ENCODE measurements at regions not wholly inside any gene's neighbourhood (a gene's known extent, or its start where the extent isn't known, plus 50 kb on each side); places are given as distances from the start of the nearest gene placed in this dataset.

DNA sequence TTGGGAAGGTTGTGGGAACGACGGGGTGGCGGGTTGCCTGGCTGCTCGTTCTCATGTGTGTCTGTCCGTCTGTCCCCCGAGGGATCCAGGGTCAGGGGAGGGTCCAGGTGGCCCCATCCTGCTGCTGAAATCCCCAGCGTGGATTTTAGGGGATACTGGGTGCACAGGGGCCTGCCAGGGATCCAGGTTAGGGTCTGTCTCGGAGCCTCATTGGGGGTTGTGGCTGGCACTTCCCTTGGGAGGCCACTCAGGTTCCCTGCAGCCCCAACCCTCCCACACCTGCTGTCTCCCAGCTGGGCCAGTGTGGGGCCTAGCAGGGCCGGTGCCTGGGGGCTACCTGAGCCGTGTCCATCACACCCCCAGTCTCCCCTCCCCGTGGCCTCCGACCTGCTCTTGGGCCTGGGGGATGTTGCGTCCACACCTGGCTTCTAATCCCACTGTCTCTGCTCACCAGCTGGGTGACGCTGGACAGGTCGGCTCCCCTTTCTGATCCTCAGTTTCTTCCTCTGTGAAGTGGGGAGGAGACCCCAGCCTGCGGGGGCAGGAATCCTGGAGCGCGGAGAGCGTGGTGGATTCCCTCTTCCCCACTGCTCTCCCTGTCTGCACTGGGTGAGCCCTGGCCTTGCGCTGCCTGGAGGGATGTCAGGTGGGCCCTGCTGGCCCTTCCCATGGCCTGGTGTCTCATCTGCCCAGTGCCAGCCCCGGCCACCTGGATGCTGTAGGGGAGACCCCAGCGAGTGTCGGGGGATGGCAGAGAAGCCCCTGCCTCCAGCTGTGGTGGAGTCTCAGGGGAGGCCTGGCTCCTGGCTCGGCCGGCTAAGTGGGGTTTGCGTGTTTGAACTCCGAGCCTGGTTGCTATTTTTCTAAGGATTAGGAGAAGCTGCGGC lies 81.6 kb downstream of the UNCX start:
- Histone ChIP-seq H2AFZ (ENCODE audit: low read length) (no peak overlapping the region), H3K27ac (ENCODE audit: low read length) (no peak overlapping the region)

DNA sequence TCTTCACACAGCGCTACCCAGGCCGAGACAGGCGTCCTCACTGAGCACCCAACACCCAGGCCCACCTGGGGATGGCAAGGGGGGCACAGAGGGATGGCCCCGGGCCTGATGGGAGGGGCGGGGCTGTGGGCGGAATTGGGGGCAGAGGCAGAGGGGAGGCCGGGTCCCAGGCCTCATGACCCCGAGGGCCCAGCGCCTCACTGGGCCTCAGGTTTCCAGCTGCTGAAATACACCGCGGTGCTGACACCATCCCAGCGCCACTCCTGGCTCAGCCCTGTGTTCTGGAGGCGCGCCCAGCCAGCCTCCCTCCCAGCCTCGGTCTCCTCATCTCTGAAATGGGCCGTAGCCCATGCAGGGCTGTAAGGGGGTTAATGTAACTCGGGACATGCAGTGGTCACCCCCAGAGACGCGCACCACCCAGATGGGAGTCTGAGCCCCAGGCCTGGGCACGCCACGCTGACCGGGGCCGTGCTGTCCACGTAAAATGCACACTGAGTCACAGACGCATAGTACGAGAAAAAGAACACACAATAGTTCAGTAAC lies 82.3 kb downstream of the UNCX start:
- no peak for DNase-seq
- H3K4me1 ChIP-seq (ENCODE audit: low read length), result no peaks in the 10 kb centered on the region
- H3K27me3 ChIP-seq (ENCODE audit: low read length), result no peaks in the 10 kb centered on the region
- H4K20me1 ChIP-seq (ENCODE audit: insufficient read depth, low read depth, low read length), result no peaks in the 10 kb centered on the region
- H3K9ac ChIP-seq (ENCODE audit: low read length), result no peak overlapping the region
- H3K79me2 ChIP-seq (ENCODE audit: low read length), result no peaks in the 10 kb centered on the region
- no peak overlapping the region for H3K4me3 ChIP-seq (ENCODE audit: low read length)
- no peaks in the 10 kb centered on the region for H3K36me3 ChIP-seq (ENCODE audit: insufficient read depth, low read length)
- no peaks in the 10 kb centered on the region for H3K9me3 ChIP-seq (ENCODE audit: low read length)
- H2AFZ ChIP-seq (ENCODE audit: low read length), result no peak overlapping the region
- no peak overlapping the region for H3K27ac ChIP-seq (ENCODE audit: low read length)
- no peak overlapping the region for H3K4me2 ChIP-seq (ENCODE audit: low read depth, low read length, poor library complexity, severe bottlenecking)
- H3K9me2 ChIP-seq (replicated peaks; ENCODE audit: insufficient read depth, low read length), result no peaks in the 10 kb centered on the region

More for the DNA sequence above, 81.6 kb downstream of the UNCX start:
- Histone ChIP-seq H3K9me3 (ENCODE audit: low read length) (no peaks in the 10 kb centered on the region), H3K4me3 (ENCODE audit: low read length) (no peak overlapping the region), H3K4me1 (ENCODE audit: low read length) (no peaks in the 10 kb centered on the region), H3K4me2 (ENCODE audit: low read depth, low read length, poor library complexity, severe bottlenecking) (no peak overlapping the region), H3K9ac (ENCODE audit: low read length) (no peak overlapping the region), H3K9me2 (replicated peaks; ENCODE audit: insufficient read depth, low read length) (no peaks in the 10 kb centered on the region), H3K27me3 (ENCODE audit: low read length) (no peaks in the 10 kb centered on the region), H4K20me1 (ENCODE audit: insufficient read depth, low read depth, low read length) (no peaks in the 10 kb centered on the region), H3K79me2 (ENCODE audit: low read length) (no peaks in the 10 kb centered on the region), H3K36me3 (ENCODE audit: insufficient read depth, low read length) (no peaks in the 10 kb centered on the region)
- no peak for DNase-seq

DNA sequence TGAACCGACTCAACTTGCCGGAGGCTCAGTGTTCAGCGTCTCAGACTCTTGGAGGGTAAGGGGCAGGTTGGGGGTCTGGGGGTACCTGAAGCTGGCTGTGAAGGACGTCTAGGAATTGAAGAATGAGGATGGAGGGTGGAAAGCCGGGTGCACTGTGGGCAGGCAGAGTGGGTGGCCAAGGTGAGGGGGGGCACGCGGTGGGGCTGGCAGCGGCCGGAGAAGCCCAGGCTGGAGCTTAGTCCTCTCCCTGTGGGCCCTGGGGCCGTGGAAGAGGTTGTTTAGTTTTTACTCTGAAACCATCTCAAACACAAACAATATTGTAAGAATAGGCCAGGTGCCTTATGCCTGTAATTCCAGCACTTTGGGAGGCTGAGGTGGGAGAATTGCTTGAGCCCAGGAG lies 83.4 kb downstream of the UNCX start:
- no peaks in the 10 kb centered on the region for H3K9me3 ChIP-seq (ENCODE audit: low read length)
- H3K4me2 ChIP-seq (ENCODE audit: low read depth, low read length, poor library complexity, severe bottlenecking), result no peak overlapping the region
- H3K36me3 ChIP-seq (ENCODE audit: insufficient read depth, low read length), result no peaks in the 10 kb centered on the region
- H4K20me1 ChIP-seq (ENCODE audit: insufficient read depth, low read depth, low read length), result no peaks in the 10 kb centered on the region
- no peak overlapping the region for H3K9ac ChIP-seq (ENCODE audit: low read length)
- no peak overlapping the region for H2AFZ ChIP-seq (ENCODE audit: low read length)
- H3K27ac ChIP-seq (ENCODE audit: low read length), result no peak overlapping the region
- H3K79me2 ChIP-seq (ENCODE audit: low read length), result no peaks in the 10 kb centered on the region
- no peaks in the 10 kb centered on the region for H3K4me1 ChIP-seq (ENCODE audit: low read length)
- no peak overlapping the region for H3K4me3 ChIP-seq (ENCODE audit: low read length)
- DNase-seq, result no peak
- no peaks in the 10 kb centered on the region for H3K27me3 ChIP-seq (ENCODE audit: low read length)
- no peaks in the 10 kb centered on the region for H3K9me2 ChIP-seq (replicated peaks; ENCODE audit: insufficient read depth, low read length)

DNA sequence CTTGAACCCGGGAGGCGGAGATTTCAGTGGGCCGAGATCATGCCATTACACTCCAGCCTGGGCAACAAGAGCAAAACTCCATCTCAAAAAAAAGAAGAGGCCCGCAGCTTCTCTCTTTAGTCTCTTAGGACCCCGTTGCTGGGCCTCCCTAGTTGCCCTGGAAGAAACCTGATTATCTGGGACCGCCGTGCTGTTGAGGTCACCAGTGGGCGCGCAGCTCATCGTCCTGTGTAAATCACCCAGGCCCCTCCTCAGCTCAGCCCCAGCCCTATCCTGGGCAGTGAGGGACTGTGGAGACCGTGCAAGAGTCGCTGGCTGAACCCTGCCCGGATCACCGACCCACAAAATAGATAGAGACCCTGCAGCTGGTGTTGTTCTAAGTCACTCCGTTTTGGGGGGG lies 85.0 kb downstream of the UNCX start:
- DNase-seq, result no peak
- H3K27me3 ChIP-seq (ENCODE audit: low read length), result no peaks in the 10 kb centered on the region
- H3K4me2 ChIP-seq (ENCODE audit: low read depth, low read length, poor library complexity, severe bottlenecking), result no peak overlapping the region
- no peak overlapping the region for H3K9ac ChIP-seq (ENCODE audit: low read length)
- no peaks in the 10 kb centered on the region for H3K4me1 ChIP-seq (ENCODE audit: low read length)
- H3K4me3 ChIP-seq (ENCODE audit: low read length), result no peak overlapping the region
- no peak overlapping the region for H3K27ac ChIP-seq (ENCODE audit: low read length)
- no peaks in the 10 kb centered on the region for H3K9me2 ChIP-seq (replicated peaks; ENCODE audit: insufficient read depth, low read length)
- H2AFZ ChIP-seq (ENCODE audit: low read length), result no peak overlapping the region
- H3K9me3 ChIP-seq (ENCODE audit: low read length), result no peaks in the 10 kb centered on the region
- H3K79me2 ChIP-seq (ENCODE audit: low read length), result no peaks in the 10 kb centered on the region
- H4K20me1 ChIP-seq (ENCODE audit: insufficient read depth, low read depth, low read length), result no peaks in the 10 kb centered on the region
- no peaks in the 10 kb centered on the region for H3K36me3 ChIP-seq (ENCODE audit: insufficient read depth, low read length)

DNA sequence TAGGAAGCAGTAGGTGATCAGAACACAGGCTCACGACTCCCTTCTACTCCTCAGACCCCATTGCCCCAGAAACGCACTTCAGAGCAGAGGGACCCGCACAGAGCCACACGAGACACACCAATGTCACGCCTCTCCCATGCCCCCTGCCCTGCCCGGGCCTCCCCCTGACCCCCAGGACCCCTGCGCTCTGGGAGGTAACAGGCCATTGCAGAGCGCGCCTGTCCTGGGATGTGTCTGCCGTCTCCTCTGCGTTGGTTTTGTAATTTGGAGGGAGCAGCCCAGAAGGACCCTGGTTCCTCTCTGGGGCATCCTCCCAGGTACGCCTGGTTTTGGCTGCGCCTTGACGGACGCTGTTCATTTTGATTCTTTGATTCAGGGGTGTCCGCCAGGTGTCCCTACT lies 85.4 kb downstream of the UNCX start:
- H3K4me2 ChIP-seq (ENCODE audit: low read depth, low read length, poor library complexity, severe bottlenecking), result no peak overlapping the region

DNA sequence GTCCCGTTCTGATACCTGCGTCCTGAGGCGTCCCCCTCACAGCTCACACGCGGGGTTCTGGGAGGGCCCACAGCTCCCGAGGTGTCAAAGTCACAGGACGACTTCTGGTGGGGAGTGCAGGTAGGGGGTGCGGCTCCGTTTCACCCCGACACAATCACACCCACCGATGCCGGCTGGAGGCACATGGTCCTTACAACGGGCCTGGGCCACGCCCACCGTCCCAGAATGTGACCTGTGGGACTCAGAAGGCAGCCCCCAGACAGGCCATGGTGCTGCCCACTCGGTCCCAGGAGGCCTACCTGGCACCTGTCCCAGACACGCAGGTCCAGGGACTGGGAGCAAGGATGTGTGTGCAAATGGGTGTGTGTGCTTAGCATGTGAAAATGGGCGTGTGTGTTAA lies 86.0 kb downstream of the UNCX start:
- Histone ChIP-seq H3K9me2 (replicated peaks; ENCODE audit: insufficient read depth, low read length) (no peaks in the 10 kb centered on the region), H3K9me3 (ENCODE audit: low read length) (no peaks in the 10 kb centered on the region), H3K27me3 (ENCODE audit: low read length) (no peaks in the 10 kb centered on the region), H3K79me2 (ENCODE audit: low read length) (no peaks in the 10 kb centered on the region), H4K20me1 (ENCODE audit: insufficient read depth, low read depth, low read length) (no peaks in the 10 kb centered on the region), H3K4me1 (ENCODE audit: low read length) (no peaks in the 10 kb centered on the region), H3K36me3 (ENCODE audit: insufficient read depth, low read length) (no peaks in the 10 kb centered on the region), H3K4me3 (ENCODE audit: low read length) (no peak overlapping the region), H3K4me2 (ENCODE audit: low read depth, low read length, poor library complexity, severe bottlenecking) (no peak overlapping the region), H2AFZ (ENCODE audit: low read length) (no peak overlapping the region), H3K27ac (ENCODE audit: low read length) (no peak overlapping the region), H3K9ac (ENCODE audit: low read length) (no peak overlapping the region)
- DNase-seq, result no peak

More for the DNA sequence above, 85.4 kb downstream of the UNCX start:
- H3K27ac ChIP-seq (ENCODE audit: low read length), result no peak overlapping the region
- H4K20me1 ChIP-seq (ENCODE audit: insufficient read depth, low read depth, low read length), result no peaks in the 10 kb centered on the region
- H3K27me3 ChIP-seq (ENCODE audit: low read length), result no peaks in the 10 kb centered on the region
- no peak overlapping the region for H3K4me3 ChIP-seq (ENCODE audit: low read length)
- H3K36me3 ChIP-seq (ENCODE audit: insufficient read depth, low read length), result no peaks in the 10 kb centered on the region
- H3K9ac ChIP-seq (ENCODE audit: low read length), result no peak overlapping the region
- H2AFZ ChIP-seq (ENCODE audit: low read length), result no peak overlapping the region
- H3K79me2 ChIP-seq (ENCODE audit: low read length), result no peaks in the 10 kb centered on the region
- H3K9me3 ChIP-seq (ENCODE audit: low read length), result no peaks in the 10 kb centered on the region
- no peaks in the 10 kb centered on the region for H3K4me1 ChIP-seq (ENCODE audit: low read length)
- H3K9me2 ChIP-seq (replicated peaks; ENCODE audit: insufficient read depth, low read length), result no peaks in the 10 kb centered on the region
- DNase-seq, result no peak

DNA sequence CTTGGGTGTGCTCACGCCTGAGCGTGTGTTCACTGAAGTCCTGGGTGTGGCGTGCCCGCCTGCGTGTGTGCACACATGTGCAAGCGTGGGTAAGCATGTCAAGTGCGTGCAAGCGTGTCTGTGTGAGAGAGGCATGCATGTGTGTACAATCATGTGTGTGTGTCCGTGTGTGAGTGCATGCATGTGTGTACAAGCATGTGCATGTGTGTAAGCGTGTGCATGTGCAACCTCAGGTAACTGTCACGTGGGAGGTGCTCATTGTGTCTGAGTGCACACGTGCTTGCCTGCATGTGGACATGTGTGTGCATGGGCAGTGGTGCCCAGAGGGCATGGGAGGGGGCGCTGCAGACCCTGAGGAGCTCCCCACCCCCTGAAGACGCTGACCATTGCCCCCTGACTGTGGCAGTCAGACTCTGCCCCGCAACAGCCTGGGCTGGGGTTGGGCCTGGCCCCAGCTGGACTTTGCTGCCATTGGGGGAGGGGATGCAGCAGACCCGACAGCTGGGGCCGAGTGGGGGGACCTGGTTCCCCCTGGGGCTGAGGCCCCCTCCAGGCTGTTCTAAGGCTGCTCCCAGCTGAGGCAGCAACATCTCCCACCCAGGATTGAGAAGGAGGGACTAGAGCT lies 88.1 kb downstream of the UNCX start:
- H3K36me3 ChIP-seq (ENCODE audit: insufficient read depth, low read length), result no peaks in the 10 kb centered on the region
- H3K4me3 ChIP-seq (ENCODE audit: low read length), result no peak overlapping the region
- no peak overlapping the region for H2AFZ ChIP-seq (ENCODE audit: low read length)
- H3K9me3 ChIP-seq (ENCODE audit: low read length), result no peaks in the 10 kb centered on the region
- H3K9me2 ChIP-seq (replicated peaks; ENCODE audit: insufficient read depth, low read length), result no peaks in the 10 kb centered on the region
- H3K79me2 ChIP-seq (ENCODE audit: low read length), result no peaks in the 10 kb centered on the region
- no peaks in the 10 kb centered on the region for H3K4me1 ChIP-seq (ENCODE audit: low read length)
- DNase-seq, result no peak
- H4K20me1 ChIP-seq (ENCODE audit: insufficient read depth, low read depth, low read length), result no peaks in the 10 kb centered on the region
- no peak overlapping the region for H3K27ac ChIP-seq (ENCODE audit: low read length)
- H3K9ac ChIP-seq (ENCODE audit: low read length), result no peak overlapping the region
- H3K4me2 ChIP-seq (ENCODE audit: low read depth, low read length, poor library complexity, severe bottlenecking), result no peak overlapping the region
- no peaks in the 10 kb centered on the region for H3K27me3 ChIP-seq (ENCODE audit: low read length)

DNA sequence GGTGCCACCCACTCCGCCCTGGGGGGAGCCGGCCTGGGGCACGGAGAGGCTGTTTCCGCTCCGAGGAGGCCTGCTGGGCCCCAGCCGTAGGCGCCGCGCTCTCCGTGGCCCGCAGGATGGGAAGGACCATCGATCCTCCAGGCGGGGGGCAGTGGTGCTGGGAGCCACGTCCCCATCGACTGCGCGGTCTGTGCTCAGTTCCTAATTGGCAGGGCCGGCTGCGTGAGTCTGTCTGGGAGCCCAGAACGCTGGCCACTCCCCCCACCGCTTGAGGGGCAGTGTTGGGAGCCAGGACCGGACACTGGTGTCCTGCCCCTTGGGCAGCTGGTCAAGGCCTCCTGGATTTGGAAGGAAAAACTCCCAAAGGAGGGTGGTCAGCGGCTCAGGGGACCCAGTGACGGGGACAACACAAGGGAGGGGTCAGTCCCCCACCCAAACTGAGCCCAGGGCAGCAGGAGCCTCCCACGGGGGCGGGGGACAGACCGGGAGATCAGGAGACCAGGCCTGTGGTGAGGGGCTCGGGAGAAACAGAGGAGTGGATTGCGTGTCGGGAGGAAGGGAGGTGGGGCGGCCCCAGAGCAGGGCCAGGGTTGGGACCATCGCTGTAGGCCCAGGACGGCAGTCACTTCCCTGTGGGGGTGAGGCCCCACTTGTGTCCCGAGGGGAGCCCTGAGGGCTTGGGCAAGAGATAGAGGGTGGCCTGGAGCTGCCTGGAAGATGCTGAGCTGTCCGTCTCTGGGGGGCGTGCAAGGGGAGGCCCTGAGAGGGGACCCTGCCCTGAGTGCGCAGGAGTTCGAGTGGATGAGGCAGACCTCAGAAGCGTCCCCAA lies 89.0 kb downstream of the UNCX start:
- Histone ChIP-seq H3K4me3 (ENCODE audit: low read length) (no peak overlapping the region), H3K79me2 (ENCODE audit: low read length) (no peaks in the 10 kb centered on the region), H4K20me1 (ENCODE audit: insufficient read depth, low read depth, low read length) (no peaks in the 10 kb centered on the region), H3K27me3 (ENCODE audit: low read length) (no peaks in the 10 kb centered on the region), H3K4me1 (ENCODE audit: low read length) (no peaks in the 10 kb centered on the region), H3K9ac (ENCODE audit: low read length) (no peak overlapping the region), H2AFZ (ENCODE audit: low read length) (no peak overlapping the region), H3K9me3 (ENCODE audit: low read length) (no peaks in the 10 kb centered on the region), H3K27ac (ENCODE audit: low read length) (no peak overlapping the region), H3K36me3 (ENCODE audit: insufficient read depth, low read length) (no peaks in the 10 kb centered on the region), H3K4me2 (ENCODE audit: low read depth, low read length, poor library complexity, severe bottlenecking) (no peak overlapping the region), H3K9me2 (replicated peaks; ENCODE audit: insufficient read depth, low read length) (no peaks in the 10 kb centered on the region)
- no peak for DNase-seq

Data from Karpas-422 (cell line).